Prostate gland (tissue), 2 donors: ENCODE measurements at regions not wholly inside any gene's neighbourhood (a gene's known extent, or its start where the extent isn't known, plus 50 kb on each side); places are given as distances from the start of the nearest gene placed in this dataset.

ENCODE experiments used
- CTCF ChIP-seq, 4 experiments: fragments of 200-600 bp in 2 of 4; fragments of 450-650 bp in 2 of 4; sonication (generic) in 2 of 4; IDR thresholded peaks; 1 replicate in 3 of 4; 2 replicates in 1 of 4; pipeline ENCODE4 v1.5.1; 2016 to 2019; ENCODE audit warnings: antibody characterized with exemption in 4 of 4, mild to moderate bottlenecking in 2 of 4, moderate library complexity in 2 of 4
- POLR2A ChIP-seq: fragments of 450-650 bp; IDR thresholded peaks from one replicate; pipeline ENCODE4 v1.6.1; 2016; ENCODE audit warnings: antibody characterized with exemption, mild to moderate bottlenecking
- POLR2AphosphoS5 ChIP-seq: sonication (generic); formaldehyde crosslinking; IDR thresholded peaks from one replicate; pipeline ENCODE4 v1.6.1; 2017; ENCODE audit warnings: antibody characterized with exemption

DNA sequence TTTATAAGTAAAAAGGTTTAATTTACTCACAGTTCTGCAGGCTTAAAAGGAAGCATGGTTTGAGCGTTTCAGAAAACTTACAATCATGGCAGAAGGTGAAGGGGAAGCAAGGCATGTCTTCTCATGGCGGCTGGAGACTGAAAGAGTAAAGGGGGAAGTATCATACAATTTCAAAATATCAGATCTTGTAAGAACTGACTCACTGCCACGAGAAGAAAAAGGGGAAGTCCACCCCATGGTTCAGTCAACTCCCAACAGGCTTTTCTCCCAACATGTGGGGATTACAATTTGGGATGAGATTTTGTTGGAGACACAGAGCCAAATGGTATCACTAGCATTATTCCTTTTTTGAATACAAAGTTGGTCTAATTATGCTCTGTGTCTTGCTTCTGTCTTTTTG, 627.9 kb upstream of the ST8SIA4 start:
- no peak for TF ChIP-seq CTCF (IDR thresholded peaks at IDR 0.05)
- no peak for TF ChIP-seq POLR2A
- TF ChIP-seq POLR2AphosphoS5: no peak
